ENCODE measurements at regions not wholly inside any gene's neighbourhood (a gene's known extent, or its start where the extent isn't known, plus 50 kb on each side); places are given as distances from the start of the nearest gene placed in this dataset.

- Histone ChIP-seq H3K27me3 (replicated peaks in 1 of 7) (no peaks in the 10 kb centered on the region), H3K27ac (no peak overlapping the region), H3K36me3 (no peaks in the 10 kb centered on the region), H3K4me3 (no peak overlapping the region), H3K4me1 (no peaks in the 10 kb centered on the region), H3K9me3 (no peaks in the 10 kb centered on the region)
- 81 to 90% (median 84%) methylated on average over 11 to 20 of the region's 20 CpGs for WGBS, 5 donors
- TF ChIP-seq CTCF (IDR thresholded peaks at IDR 0.05 in 8 of 11, conservative IDR thresholded peaks at IDR 0.05 in 3 of 11) (no peak), POLR2A (IDR thresholded peaks at IDR 0.05) (no peak), POLR2AphosphoS5 (IDR thresholded peaks at IDR 0.05) (no peak)
- no peak for DNase-seq
- intact Hi-C loops (cut with DNase I; ENCODE audit: low total_unique reads), result no loop called here
These were observed 149.2 kb upstream of the TWIST2 start for GRCh38 chr2:238698451-238699306.

GRCh38 chr2:238699307-238700116 is 148.4 kb upstream of the TWIST2 start:
- no peak for DNase-seq
- no peak overlapping the region for H3K4me3 ChIP-seq
- no peak for TF ChIP-seq POLR2AphosphoS5 (IDR thresholded peaks at IDR 0.05)
- TF ChIP-seq POLR2A (IDR thresholded peaks at IDR 0.05), result no peak
- no peak for TF ChIP-seq CTCF (IDR thresholded peaks at IDR 0.05 in 8 of 11, conservative IDR thresholded peaks at IDR 0.05 in 3 of 11)
- H3K27ac ChIP-seq, result no peak overlapping the region
- no peaks in the 10 kb centered on the region for H3K9me3 ChIP-seq
- intact Hi-C loops (cut with DNase I; ENCODE audit: low total_unique reads), result no loop called here
- H3K36me3 ChIP-seq, result no peaks in the 10 kb centered on the region
- no peaks in the 10 kb centered on the region for H3K27me3 ChIP-seq (replicated peaks in 1 of 7)
- H3K4me1 ChIP-seq, result no peaks in the 10 kb centered on the region
- 82 to 92% (median 86%) methylated on average over 12 to 13 of the region's 13 CpGs for WGBS, 5 donors

- no peak overlapping the region for H3K27ac ChIP-seq
- no peaks in the 10 kb centered on the region for H3K36me3 ChIP-seq
- 73 to 91% (median 80%) methylated on average over 11 of the region's 11 CpGs for WGBS, 5 donors
- H3K4me3 ChIP-seq, result no peak overlapping the region
- TF ChIP-seq CTCF (IDR thresholded peaks at IDR 0.05 in 8 of 11, conservative IDR thresholded peaks at IDR 0.05 in 3 of 11) (no peak), POLR2AphosphoS5 (IDR thresholded peaks at IDR 0.05) (no peak), POLR2A (IDR thresholded peaks at IDR 0.05) (no peak)
- intact Hi-C loops (cut with DNase I; ENCODE audit: low total_unique reads), result no loop called here
- no peaks in the 10 kb centered on the region for H3K27me3 ChIP-seq (replicated peaks in 1 of 7)
- H3K4me1 ChIP-seq, result no peaks in the 10 kb centered on the region
- DNase-seq, result no peak
- H3K9me3 ChIP-seq, result no peaks in the 10 kb centered on the region
These were observed 147.8 kb upstream of the TWIST2 start for GRCh38 chr2:238700117-238700457.

All from spleen (tissue), 11 donors.